ENCODE measurements at regions not wholly inside any gene's neighbourhood (a gene's known extent, or its start where the extent isn't known, plus 50 kb on each side); places are given as distances from the start of the nearest gene placed in this dataset.

GRCh38 chr9:18331310-18331684, 142.7 kb upstream of the ADAMTSL1 start:
- no peak overlapping the region for H2BK120ac ChIP-seq (ENCODE audit: low read depth, low read length)
- H3K9me1 ChIP-seq (ENCODE audit: insufficient read depth, low read length) = no peaks in the 10 kb centered on the region
- no peak overlapping the region for H3K4me2 ChIP-seq (ENCODE audit: low read depth, low read length)
- no peak overlapping the region for H2AK9ac ChIP-seq (replicated peaks; ENCODE audit: low read depth, low read length, poor library complexity)
- H3K36me3 ChIP-seq (ENCODE audit: control insufficient read depth, insufficient read depth, low read length) = no peaks in the 10 kb centered on the region
- ATAC-seq (ENCODE audit: low read depth) (no peak), DNase-seq (no peak)
- no peak overlapping the region for H3K23ac ChIP-seq (ENCODE audit: low read depth, low read length)
- H2BK15ac ChIP-seq (ENCODE audit: low read depth, low read length) = no peak overlapping the region
- H3K56ac ChIP-seq (ENCODE audit: extremely low read depth, insufficient read depth, low read length) = no peak overlapping the region
- dilution Hi-C loops (cut with HindIII; ENCODE audit: low sequenced_read_pairs, unreplicated experiment) (no loop called here), in situ Hi-C loops (cut with MboI; ENCODE audit: low sequenced_read_pairs) (no loop called here), intact Hi-C loops (cut with micrococcal nuclease) (no loop called here)
- H3K9me3 ChIP-seq (ENCODE audit: control insufficient read depth, insufficient read depth, low read length) = no peaks in the 10 kb centered on the region
- no peak overlapping the region for H2AK5ac ChIP-seq (ENCODE audit: low read depth, low read length)
- no peak overlapping the region for H4K8ac ChIP-seq (ENCODE audit: low read depth in 2 of 2, low read length in 2 of 2)
- no peak overlapping the region for H3K27ac ChIP-seq (ENCODE audit: insufficient read depth, low read length)
- H2BK20ac ChIP-seq (ENCODE audit: low read depth, low read length) = no peak overlapping the region
- no peak overlapping the region for H4K5ac ChIP-seq (ENCODE audit: low read depth, low read length)
- POLR2A ChIA-PET (ENCODE audit: unreplicated experiment) = no interaction called here
- no TSS peak for BruUV-seq (replicated peaks)
- no peaks in the 10 kb centered on the region for H3K79me1 ChIP-seq (ENCODE audit: low read depth in 1 of 2, low read length in 2 of 2)
- no peaks in the 10 kb centered on the region for H4K20me1 ChIP-seq (ENCODE audit: insufficient read depth, low read length)
- no peak overlapping the region for H3K4ac ChIP-seq (ENCODE audit: low read depth, low read length)
- H3K27me3 ChIP-seq (ENCODE audit: control insufficient read depth, insufficient read depth, low read length) = no peaks in the 10 kb centered on the region
- H4K91ac ChIP-seq (ENCODE audit: insufficient read depth, low read depth, low read length) = no peak overlapping the region
- H3K4me3 ChIP-seq (ENCODE audit: insufficient read depth, low read depth, low read length) = no peak overlapping the region
- H2BK5ac ChIP-seq (ENCODE audit: low read depth, low read length, poor library complexity, severe bottlenecking) = no peak overlapping the region
- H3K4me1 ChIP-seq (ENCODE audit: control insufficient read depth, insufficient read depth, low read length) = no peaks in the 10 kb centered on the region
- H2AFZ ChIP-seq (replicated peaks; ENCODE audit: low read length, poor library complexity) = no peak overlapping the region
- CTCF ChIA-PET = no interaction called here
- TF ChIP-seq RAD21 (IDR thresholded peaks at IDR 0.05; ENCODE audit: low read length) = no peak
- no peak for TF ChIP-seq MXI1 (IDR thresholded peaks at IDR 0.05; ENCODE audit: borderline replicate concordance, low read depth, low read length)
- H3K18ac ChIP-seq (ENCODE audit: low read depth, low read length) = no peak overlapping the region
- no peak overlapping the region for H3K9ac ChIP-seq (ENCODE audit: low read depth, low read length)
- H3K14ac ChIP-seq (replicated peaks; ENCODE audit: low read depth, low read length) = no peak overlapping the region
